ENCODE measurements at regions not wholly inside any gene's neighbourhood (a gene's known extent, or its start where the extent isn't known, plus 50 kb on each side); places are given as distances from the start of the nearest gene placed in this dataset.

GRCh38 chr15:39199076-39199475 lies 381.8 kb upstream of the THBS1 start:
- no peak for TF ChIP-seq CTCF (IDR thresholded peaks at IDR 0.05)
- no peak for TF ChIP-seq POLR2A (IDR thresholded peaks at IDR 0.05)
- TF ChIP-seq EP300 (IDR thresholded peaks at IDR 0.05; ENCODE audit: low read depth): no peak
- TF ChIP-seq POLR2AphosphoS5 (IDR thresholded peaks at IDR 0.05): no peak

Measured in transverse colon (tissue), 4 donors.